ENCODE measurements at regions not wholly inside any gene's neighbourhood (a gene's known extent, or its start where the extent isn't known, plus 50 kb on each side); places are given as distances from the start of the nearest gene placed in this dataset.

GRCh38 chr4:52425751-52426326 is 233.3 kb downstream of the USP46 start (continued):
- TF ChIP-seq, protein P1, sequence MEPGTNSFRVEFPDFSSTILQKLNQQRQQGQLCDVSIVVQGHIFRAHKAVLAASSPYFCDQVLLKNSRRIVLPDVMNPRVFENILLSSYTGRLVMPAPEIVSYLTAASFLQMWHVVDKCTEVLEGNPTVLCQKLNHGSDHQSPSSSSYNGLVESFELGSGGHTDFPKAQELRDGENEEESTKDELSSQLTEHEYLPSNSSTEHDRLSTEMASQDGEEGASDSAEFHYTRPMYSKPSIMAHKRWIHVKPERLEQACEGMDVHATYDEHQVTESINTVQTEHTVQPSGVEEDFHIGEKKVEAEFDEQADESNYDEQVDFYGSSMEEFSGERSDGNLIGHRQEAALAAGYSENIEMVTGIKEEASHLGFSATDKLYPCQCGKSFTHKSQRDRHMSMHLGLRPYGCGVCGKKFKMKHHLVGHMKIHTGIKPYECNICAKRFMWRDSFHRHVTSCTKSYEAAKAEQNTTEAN (CRISPR knock-in tag; IDR thresholded peaks at IDR 0.05): no peak
- no peak for TF ChIP-seq ZNF671 (CRISPR knock-in tag; IDR thresholded peaks at IDR 0.05)
- TF ChIP-seq ZNF317 (CRISPR knock-in tag; IDR thresholded peaks at IDR 0.05; ENCODE audit: borderline replicate concordance, low read depth): no peak
- no peak for TF ChIP-seq TEAD1 (CRISPR knock-in tag; IDR thresholded peaks at IDR 0.05)
- TF ChIP-seq SOX15 (CRISPR knock-in tag; IDR thresholded peaks at IDR 0.05): no peak
- no peak for TF ChIP-seq ZNF232 (CRISPR knock-in tag; IDR thresholded peaks at IDR 0.05)

GRCh38 chr4:52431410-52431809 is 227.7 kb downstream of the USP46 start:
- ChIA-PET POLR2A (no interaction called here), CTCF (interaction anchor here (0.6 kb wide), 1 partner anchor 494 kb away, joined by 3 read pairs; no protein-coding TSS in a partner anchor)
- peaks cover 4% of the 10 kb centered on the region; the same call in 1 of the 2 replicates for H3K4me1 Mint-ChIP-seq
- no peak overlapping the region for H3K4me3 Mint-ChIP-seq
- no peaks in the 10 kb centered on the region for H3K27me3 Mint-ChIP-seq (ENCODE audit: low read depth)
- no peaks in the 10 kb centered on the region for H3K9me3 Mint-ChIP-seq
- H3K36me3 Mint-ChIP-seq: no peaks in the 10 kb centered on the region
- no peak for ATAC-seq
- DNase-seq (ENCODE audit: low spot score): no peak
- TF ChIP-seq ZNF671 (CRISPR knock-in tag; IDR thresholded peaks at IDR 0.05): no peak
- TF ChIP-seq, protein P2, sequence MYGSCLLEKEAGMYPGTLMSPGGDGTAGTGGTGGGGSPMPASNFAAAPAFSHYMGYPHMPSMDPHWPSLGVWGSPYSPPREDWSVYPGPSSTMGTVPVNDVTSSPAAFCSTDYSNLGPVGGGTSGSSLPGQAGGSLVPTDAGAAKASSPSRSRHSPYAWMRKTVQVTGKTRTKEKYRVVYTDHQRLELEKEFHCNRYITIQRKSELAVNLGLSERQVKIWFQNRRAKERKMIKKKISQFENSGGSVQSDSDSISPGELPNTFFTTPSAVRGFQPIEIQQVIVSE (CRISPR knock-in tag; IDR thresholded peaks at IDR 0.05; ENCODE audit: borderline replicate concordance): no peak
- no peak for TF ChIP-seq NR2C2 (CRISPR knock-in tag; IDR thresholded peaks at IDR 0.05)
- TF ChIP-seq, protein P3, sequence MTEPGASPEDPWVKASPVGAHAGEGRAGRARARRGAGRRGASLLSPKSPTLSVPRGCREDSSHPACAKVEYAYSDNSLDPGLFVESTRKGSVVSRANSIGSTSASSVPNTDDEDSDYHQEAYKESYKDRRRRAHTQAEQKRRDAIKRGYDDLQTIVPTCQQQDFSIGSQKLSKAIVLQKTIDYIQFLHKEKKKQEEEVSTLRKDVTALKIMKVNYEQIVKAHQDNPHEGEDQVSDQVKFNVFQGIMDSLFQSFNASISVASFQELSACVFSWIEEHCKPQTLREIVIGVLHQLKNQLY (CRISPR knock-in tag; IDR thresholded peaks at IDR 0.05): no peak
- no peak overlapping the region for H3K27ac Mint-ChIP-seq

GRCh38 chr4:52431869-52432268 is 227.2 kb downstream of the USP46 start:
- CTCF ChIA-PET: no interaction called here
- POLR2A ChIA-PET: no interaction called here
- no peaks in the 10 kb centered on the region for H3K27me3 Mint-ChIP-seq (ENCODE audit: low read depth)
- ATAC-seq: no peak
- no peak overlapping the region for H3K4me3 Mint-ChIP-seq
- no peaks in the 10 kb centered on the region for H3K36me3 Mint-ChIP-seq
- H3K4me1 Mint-ChIP-seq: peaks cover 4% of the 10 kb centered on the region; the same call in 1 of the 2 replicates
- no peaks in the 10 kb centered on the region for H3K9me3 Mint-ChIP-seq
- no peak for DNase-seq (ENCODE audit: low spot score)
- no peak overlapping the region for H3K27ac Mint-ChIP-seq
- TF ChIP-seq ZNF263 (CRISPR knock-in tag; IDR thresholded peaks at IDR 0.05; ENCODE audit: low read depth) (no peak), ZNF416 (CRISPR knock-in tag; IDR thresholded peaks at IDR 0.05) (no peak), MYBL2 (CRISPR knock-in tag; IDR thresholded peaks at IDR 0.05) (no peak), TEAD1 (CRISPR knock-in tag; IDR thresholded peaks at IDR 0.05) (no peak), ATF1 (CRISPR knock-in tag; IDR thresholded peaks at IDR 0.05) (no peak), AR (CRISPR knock-in tag; IDR thresholded peaks at IDR 0.05) (no peak), NR1H2 (CRISPR knock-in tag; IDR thresholded peaks at IDR 0.05) (no peak), RELA (CRISPR knock-in tag; IDR thresholded peaks at IDR 0.05; ENCODE audit: borderline replicate concordance) (no peak), CBFB (CRISPR knock-in tag; IDR thresholded peaks at IDR 0.05; ENCODE audit: low read depth) (no peak), ELF4 (CRISPR knock-in tag; IDR thresholded peaks at IDR 0.05; ENCODE audit: low read depth) (no peak), SMAD4 (CRISPR knock-in tag; IDR thresholded peaks at IDR 0.05) (no peak)
- TF ChIP-seq, protein P4, sequence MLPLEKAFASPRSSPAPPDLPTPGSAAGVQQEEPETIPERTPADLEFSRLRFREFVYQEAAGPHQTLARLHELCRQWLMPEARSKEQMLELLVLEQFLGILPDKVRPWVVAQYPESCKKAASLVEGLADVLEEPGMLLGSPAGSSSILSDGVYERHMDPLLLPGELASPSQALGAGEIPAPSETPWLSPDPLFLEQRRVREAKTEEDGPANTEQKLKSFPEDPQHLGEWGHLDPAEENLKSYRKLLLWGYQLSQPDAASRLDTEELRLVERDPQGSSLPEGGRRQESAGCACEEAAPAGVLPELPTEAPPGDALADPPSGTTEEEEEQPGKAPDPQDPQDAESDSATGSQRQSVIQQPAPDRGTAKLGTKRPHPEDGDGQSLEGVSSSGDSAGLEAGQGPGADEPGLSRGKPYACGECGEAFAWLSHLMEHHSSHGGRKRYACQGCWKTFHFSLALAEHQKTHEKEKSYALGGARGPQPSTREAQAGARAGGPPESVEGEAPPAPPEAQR (CRISPR knock-in tag; IDR thresholded peaks at IDR 0.05): no peak
- TF ChIP-seq, protein P5, sequence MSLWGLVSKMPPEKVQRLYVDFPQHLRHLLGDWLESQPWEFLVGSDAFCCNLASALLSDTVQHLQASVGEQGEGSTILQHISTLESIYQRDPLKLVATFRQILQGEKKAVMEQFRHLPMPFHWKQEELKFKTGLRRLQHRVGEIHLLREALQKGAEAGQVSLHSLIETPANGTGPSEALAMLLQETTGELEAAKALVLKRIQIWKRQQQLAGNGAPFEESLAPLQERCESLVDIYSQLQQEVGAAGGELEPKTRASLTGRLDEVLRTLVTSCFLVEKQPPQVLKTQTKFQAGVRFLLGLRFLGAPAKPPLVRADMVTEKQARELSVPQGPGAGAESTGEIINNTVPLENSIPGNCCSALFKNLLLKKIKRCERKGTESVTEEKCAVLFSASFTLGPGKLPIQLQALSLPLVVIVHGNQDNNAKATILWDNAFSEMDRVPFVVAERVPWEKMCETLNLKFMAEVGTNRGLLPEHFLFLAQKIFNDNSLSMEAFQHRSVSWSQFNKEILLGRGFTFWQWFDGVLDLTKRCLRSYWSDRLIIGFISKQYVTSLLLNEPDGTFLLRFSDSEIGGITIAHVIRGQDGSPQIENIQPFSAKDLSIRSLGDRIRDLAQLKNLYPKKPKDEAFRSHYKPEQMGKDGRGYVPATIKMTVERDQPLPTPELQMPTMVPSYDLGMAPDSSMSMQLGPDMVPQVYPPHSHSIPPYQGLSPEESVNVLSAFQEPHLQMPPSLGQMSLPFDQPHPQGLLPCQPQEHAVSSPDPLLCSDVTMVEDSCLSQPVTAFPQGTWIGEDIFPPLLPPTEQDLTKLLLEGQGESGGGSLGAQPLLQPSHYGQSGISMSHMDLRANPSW (CRISPR knock-in tag; conservative IDR thresholded peaks at IDR 0.05; ENCODE audit: low read depth): no peak
- TF ChIP-seq, protein P6, sequence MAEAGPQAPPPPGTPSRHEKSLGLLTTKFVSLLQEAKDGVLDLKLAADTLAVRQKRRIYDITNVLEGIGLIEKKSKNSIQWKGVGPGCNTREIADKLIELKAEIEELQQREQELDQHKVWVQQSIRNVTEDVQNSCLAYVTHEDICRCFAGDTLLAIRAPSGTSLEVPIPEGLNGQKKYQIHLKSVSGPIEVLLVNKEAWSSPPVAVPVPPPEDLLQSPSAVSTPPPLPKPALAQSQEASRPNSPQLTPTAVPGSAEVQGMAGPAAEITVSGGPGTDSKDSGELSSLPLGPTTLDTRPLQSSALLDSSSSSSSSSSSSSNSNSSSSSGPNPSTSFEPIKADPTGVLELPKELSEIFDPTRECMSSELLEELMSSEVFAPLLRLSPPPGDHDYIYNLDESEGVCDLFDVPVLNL (CRISPR knock-in tag; IDR thresholded peaks at IDR 0.05; ENCODE audit: borderline replicate concordance, low read depth): no peak
